Thyroid gland (tissue), 4 donors: ENCODE measurements at regions not wholly inside any gene's neighbourhood (a gene's known extent, or its start where the extent isn't known, plus 50 kb on each side); places are given as distances from the start of the nearest gene placed in this dataset.

ENCODE experiments used
- CTCF ChIP-seq, 6 experiments: fragments of 200-600 bp in 3 of 6; fragments of 450-650 bp in 3 of 6; sonication (generic) in 3 of 6; IDR thresholded peaks; one replicate each; pipeline ENCODE4 v1.5.1; 2016 to 2019; ENCODE audit warnings: antibody characterized with exemption in 6 of 6, mild to moderate bottlenecking in 2 of 6, inconsistent platforms in 1 of 6, moderate library complexity in 1 of 6
- POLR2A ChIP-seq, 2 donors: fragments of 450-650 bp; IDR thresholded peaks; one replicate each; pipeline ENCODE4 v1.6.1; 2017; ENCODE audit warnings: antibody characterized with exemption in 2 of 2, mild to moderate bottlenecking in 2 of 2, moderate library complexity in 1 of 2

- TF ChIP-seq CTCF (IDR thresholded peaks at IDR 0.05) (no peak), POLR2A (IDR thresholded peaks at IDR 0.05) (no peak)
Observed at GRCh38 chr5:27325513-27325912, 287.1 kb upstream of the CDH9 start.
